Ascending aorta (tissue), 2 donors: ENCODE measurements at regions not wholly inside any gene's neighbourhood (a gene's known extent, or its start where the extent isn't known, plus 50 kb on each side); places are given as distances from the start of the nearest gene placed in this dataset.

Experiments used
- DNase-seq, 2 donors: peaks; one replicate each; pipeline ENCODE4 v3.0.0-alpha.2; 2019; ENCODE audit warnings: low spot score in 2 of 2
- H3K27ac ChIP-seq, 2 donors: fragments of 200-600 bp; sonication (generic); one replicate each; pipeline ENCODE4 v1.5.1; 2016 to 2017; ENCODE audit warnings: mild to moderate bottlenecking in 1 of 2
- H3K27me3 ChIP-seq: fragments of 200-600 bp; sonication (generic); one replicate; pipeline ENCODE4 v1.5.1; 2017
- H3K36me3 ChIP-seq, 2 donors: fragments of 200-600 bp; sonication (generic); one replicate each; pipeline ENCODE4 v1.5.1; 2016
- H3K4me1 ChIP-seq, 2 donors: fragments of 200-600 bp; sonication (generic); one replicate each; pipeline ENCODE4 v1.5.1; 2016 to 2017; ENCODE audit warnings: mild to moderate bottlenecking in 1 of 2
- H3K4me3 ChIP-seq, 2 donors: fragments of 200-600 bp; sonication (generic); one replicate each; pipeline ENCODE4 v1.5.1; 2016 to 2017; ENCODE audit warnings: mild to moderate bottlenecking in 1 of 2
- H3K9me3 ChIP-seq, 2 donors: fragments of 200-600 bp; sonication (generic); one replicate each; pipeline ENCODE4 v1.5.1; 2016
- intact Hi-C: fragments of 100-400 bp; cut with DNase I; formaldehyde crosslinking; loops from one replicate; pipeline ENCODE4 v1.15.1; 2023
- TF ChIP-seq, protein P1 (sequence below), 3 experiments: fragments of 200-600 bp in 2 of 3; fragments of 450-650 bp in 1 of 3; sonication (generic) in 2 of 3; IDR thresholded peaks; one replicate each; pipeline ENCODE4 v1.5.1; 2016 to 2019; ENCODE audit warnings: antibody characterized with exemption in 3 of 3, mild to moderate bottlenecking in 1 of 3, moderate library complexity in 1 of 3

DNA sequence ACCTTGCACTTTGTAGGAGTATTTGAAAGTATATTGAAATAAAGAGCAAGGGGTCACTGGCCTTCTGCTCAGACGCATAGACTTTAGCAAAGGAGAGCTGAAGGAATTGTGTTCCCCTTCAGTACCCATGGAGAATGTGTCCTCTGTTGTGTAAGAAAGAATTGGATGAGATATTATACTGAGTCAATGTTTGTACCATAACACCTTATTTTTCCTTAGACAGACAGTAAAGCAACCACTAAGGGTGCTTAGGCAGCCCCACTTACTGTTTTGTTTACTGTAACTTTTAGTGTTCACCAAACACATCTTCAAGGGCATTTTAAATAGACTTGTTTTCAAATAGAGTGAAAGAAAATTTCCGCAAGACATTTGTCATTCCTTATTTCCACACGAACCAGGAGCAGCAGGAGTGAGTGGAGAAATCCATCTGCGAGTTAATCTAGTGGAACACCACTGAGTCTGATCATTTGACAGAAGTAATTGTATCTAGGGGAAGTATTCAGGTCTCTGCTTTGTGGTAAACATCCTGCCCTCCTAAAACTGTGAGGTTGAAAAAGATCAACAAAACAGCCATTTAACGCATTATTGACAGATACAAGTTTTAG is 89.5 kb downstream of the SLIT2 start:
- Histone ChIP-seq H3K36me3 (no peaks in the 10 kb centered on the region), H3K27me3 (no peaks in the 10 kb centered on the region), H3K27ac (no peak overlapping the region), H3K4me1 (no peaks in the 10 kb centered on the region), H3K9me3 (no peaks in the 10 kb centered on the region), H3K4me3 (no peak overlapping the region)
- intact Hi-C loops = no loop called here
- no peak for DNase-seq
- TF ChIP-seq, protein P1, sequence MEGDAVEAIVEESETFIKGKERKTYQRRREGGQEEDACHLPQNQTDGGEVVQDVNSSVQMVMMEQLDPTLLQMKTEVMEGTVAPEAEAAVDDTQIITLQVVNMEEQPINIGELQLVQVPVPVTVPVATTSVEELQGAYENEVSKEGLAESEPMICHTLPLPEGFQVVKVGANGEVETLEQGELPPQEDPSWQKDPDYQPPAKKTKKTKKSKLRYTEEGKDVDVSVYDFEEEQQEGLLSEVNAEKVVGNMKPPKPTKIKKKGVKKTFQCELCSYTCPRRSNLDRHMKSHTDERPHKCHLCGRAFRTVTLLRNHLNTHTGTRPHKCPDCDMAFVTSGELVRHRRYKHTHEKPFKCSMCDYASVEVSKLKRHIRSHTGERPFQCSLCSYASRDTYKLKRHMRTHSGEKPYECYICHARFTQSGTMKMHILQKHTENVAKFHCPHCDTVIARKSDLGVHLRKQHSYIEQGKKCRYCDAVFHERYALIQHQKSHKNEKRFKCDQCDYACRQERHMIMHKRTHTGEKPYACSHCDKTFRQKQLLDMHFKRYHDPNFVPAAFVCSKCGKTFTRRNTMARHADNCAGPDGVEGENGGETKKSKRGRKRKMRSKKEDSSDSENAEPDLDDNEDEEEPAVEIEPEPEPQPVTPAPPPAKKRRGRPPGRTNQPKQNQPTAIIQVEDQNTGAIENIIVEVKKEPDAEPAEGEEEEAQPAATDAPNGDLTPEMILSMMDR (IDR thresholded peaks at IDR 0.05) = no peak

DNA sequence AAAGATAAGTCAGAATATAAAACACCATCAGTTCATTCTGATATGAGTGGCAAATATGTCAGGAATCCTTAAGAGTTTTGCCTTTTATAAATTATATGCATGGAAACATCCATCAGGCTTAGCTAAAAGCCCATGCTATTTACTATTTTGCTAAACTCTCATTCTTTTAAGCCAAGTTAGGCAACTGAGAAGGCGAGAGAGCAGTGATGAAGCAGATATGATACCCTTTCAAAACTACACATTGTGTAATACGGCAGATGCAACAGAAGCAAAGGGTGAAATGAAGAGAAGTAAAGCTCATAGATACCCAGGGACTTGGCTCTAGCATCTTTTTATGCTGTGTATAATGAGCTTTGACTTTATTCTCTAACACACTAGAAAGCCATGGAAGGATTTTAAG is 95.8 kb downstream of the SLIT2 start:
- H3K9me3 ChIP-seq = no peaks in the 10 kb centered on the region
- no peaks in the 10 kb centered on the region for H3K36me3 ChIP-seq
- H3K27me3 ChIP-seq = no peaks in the 10 kb centered on the region
- no peaks in the 10 kb centered on the region for H3K4me1 ChIP-seq
- H3K4me3 ChIP-seq = no peak overlapping the region
- TF ChIP-seq, protein P1 (IDR thresholded peaks at IDR 0.05) = no peak
- H3K27ac ChIP-seq = no peak overlapping the region
- DNase-seq = no peak
- intact Hi-C loops = no loop called here

DNA sequence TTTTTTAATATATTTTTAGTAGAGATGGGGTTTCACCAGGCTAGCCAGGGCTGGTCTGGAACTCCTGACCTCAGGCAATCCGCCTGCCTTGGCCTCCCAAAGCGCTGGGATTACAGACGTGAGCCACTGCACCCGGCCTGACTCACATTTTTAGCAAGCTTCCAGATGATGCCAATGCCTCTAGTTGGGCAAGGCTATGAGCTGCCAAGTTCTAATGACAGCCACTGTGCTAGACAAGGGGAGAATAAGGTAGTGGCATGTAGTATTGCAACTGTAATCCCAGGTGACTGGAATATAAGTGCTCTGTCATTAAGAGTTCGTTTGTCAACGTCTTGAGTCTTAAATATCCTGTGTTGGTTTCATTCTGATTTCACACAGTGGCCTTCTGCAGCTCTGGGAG is 96.7 kb downstream of the SLIT2 start:
- no peak for DNase-seq
- intact Hi-C loops = no loop called here
- TF ChIP-seq, protein P1 (IDR thresholded peaks at IDR 0.05) = no peak

DNA sequence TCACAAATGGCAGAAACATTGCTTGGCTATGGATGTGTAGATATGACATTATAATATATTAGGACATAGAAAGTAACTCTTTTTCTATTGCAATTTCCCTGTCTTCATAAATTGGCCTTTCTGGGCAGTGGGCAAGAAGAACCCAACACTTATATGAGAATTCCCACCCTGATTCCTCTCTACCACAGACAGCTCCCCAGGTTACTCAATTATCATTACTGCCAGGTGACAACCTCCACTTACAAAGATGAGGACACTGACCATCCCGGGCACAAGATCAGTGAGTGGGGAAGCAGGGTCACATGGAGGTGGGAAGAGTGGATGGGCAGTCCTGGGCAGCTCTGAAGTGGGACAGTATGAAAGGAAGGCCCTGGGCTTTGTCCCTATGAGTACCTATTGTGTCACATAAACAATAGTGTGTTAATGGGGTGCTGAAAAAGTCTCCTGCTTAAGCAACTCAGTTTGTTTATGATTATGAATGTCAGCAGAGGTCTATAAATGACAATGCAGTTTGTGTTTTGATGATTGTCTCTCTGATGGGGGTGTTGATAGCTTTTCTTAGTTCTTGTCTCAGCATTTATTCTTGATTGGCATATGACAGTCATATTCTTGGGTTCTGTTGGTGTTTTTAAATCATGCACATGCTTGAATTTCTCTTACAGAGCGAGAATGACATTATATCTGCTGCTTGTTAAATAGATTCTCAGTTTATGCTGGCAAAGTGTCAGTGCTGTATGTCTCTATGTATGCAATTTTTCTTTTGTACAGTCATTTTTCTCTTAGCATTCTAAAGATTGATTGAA is 99.9 kb downstream of the SLIT2 start:
- Histone ChIP-seq H3K36me3 (no peaks in the 10 kb centered on the region), H3K4me1 (no peaks in the 10 kb centered on the region), H3K9me3 (no peaks in the 10 kb centered on the region), H3K27ac (no peak overlapping the region), H3K4me3 (no peak overlapping the region), H3K27me3 (no peaks in the 10 kb centered on the region)
- DNase-seq = no peak
- intact Hi-C loops = no loop called here
- TF ChIP-seq, protein P1 (IDR thresholded peaks at IDR 0.05) = no peak

More for the DNA sequence above, 96.7 kb downstream of the SLIT2 start:
- Histone ChIP-seq H3K36me3 (no peaks in the 10 kb centered on the region), H3K9me3 (no peaks in the 10 kb centered on the region), H3K27me3 (no peaks in the 10 kb centered on the region), H3K27ac (no peak overlapping the region), H3K4me3 (no peak overlapping the region), H3K4me1 (no peaks in the 10 kb centered on the region)

DNA sequence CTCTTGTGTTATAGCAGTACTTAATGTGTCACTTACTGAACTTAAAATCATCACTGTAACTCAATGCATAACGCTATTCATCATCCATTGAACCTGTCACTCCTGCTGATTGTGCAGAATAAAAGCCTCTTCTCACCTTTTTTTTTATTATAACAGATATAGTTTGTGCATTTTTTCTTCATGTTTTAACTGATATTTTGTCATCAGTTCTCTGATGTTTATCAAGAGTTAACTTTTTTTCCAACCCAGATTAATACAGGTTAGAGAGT is 100.4 kb downstream of the SLIT2 start:
- Histone ChIP-seq H3K36me3 (no peaks in the 10 kb centered on the region), H3K9me3 (no peaks in the 10 kb centered on the region), H3K4me3 (no peak overlapping the region), H3K27me3 (no peaks in the 10 kb centered on the region), H3K27ac (no peak overlapping the region), H3K4me1 (no peaks in the 10 kb centered on the region)
- TF ChIP-seq, protein P1 (IDR thresholded peaks at IDR 0.05) = no peak
- DNase-seq = no peak
- intact Hi-C loops = no loop called here
